CD14-positive monocyte (primary cell): ENCODE measurements at regions not wholly inside any gene's neighbourhood (a gene's known extent, or its start where the extent isn't known, plus 50 kb on each side); places are given as distances from the start of the nearest gene placed in this dataset.

Experiments used
- DNase-seq, 3 donors: peaks; one replicate each; pipeline ENCODE4 v3.0.0-alpha.2; 2011 to 2022
- H2AFZ ChIP-seq: 2 replicates; pipeline ENCODE4 v1.6.0; 2012; ENCODE audit warnings: mild to moderate bottlenecking, low read depth, low read length, inconsistent platforms; ENCODE audit not compliant: insufficient read depth, poor library complexity, severe bottlenecking
- H3K27ac ChIP-seq, 2 donors: 1 replicate in 1 of 2; 2 replicates in 1 of 2; pipeline ENCODE4 v1.5.1; 2012 to 2013; ENCODE audit warnings: low read length in 2 of 2, control low read depth in 1 of 2, inconsistent platforms in 1 of 2, low read depth in 1 of 2, mild to moderate bottlenecking in 1 of 2
- H3K27me3 ChIP-seq, 2 donors: one replicate each; pipeline versions ENCODE4 v1.6.0 to v1.6.1; 2011 to 2013; ENCODE audit warnings: low read length in 2 of 2; ENCODE audit not compliant: control insufficient read depth in 2 of 2, insufficient read depth in 2 of 2
- H3K36me3 ChIP-seq, 2 donors: replicated peaks in 1 of 2; 1 replicate in 1 of 2; 2 replicates in 1 of 2; pipeline versions ENCODE4 v1.5.1 to v1.6.1; 2012 to 2013; ENCODE audit warnings: low read length in 2 of 2, control low read depth in 1 of 2, inconsistent platforms in 1 of 2, mild to moderate bottlenecking in 1 of 2; ENCODE audit not compliant: insufficient read depth in 2 of 2, control insufficient read depth in 1 of 2
- H3K4me1 ChIP-seq, 2 donors: 1 replicate in 1 of 2; 2 replicates in 1 of 2; pipeline versions ENCODE4 v1.5.1 to v1.6.1; 2012 to 2013; ENCODE audit warnings: low read length in 2 of 2, control low read depth in 1 of 2, inconsistent platforms in 1 of 2, mild to moderate bottlenecking in 1 of 2, moderate library complexity in 1 of 2; ENCODE audit not compliant: insufficient read depth in 2 of 2, control insufficient read depth in 1 of 2
- H3K4me2 ChIP-seq: replicated peaks from 2 replicates; pipeline ENCODE3; 2012; ENCODE audit warnings: low read length, moderate library complexity, mild to moderate bottlenecking; ENCODE audit not compliant: poor library complexity, severe bottlenecking; ENCODE audit errors: extremely low read depth
- H3K4me3 ChIP-seq, 3 experiments: fragments of 200-600 bp in 1 of 3; sonication (generic) in 1 of 3; replicated peaks in 1 of 3; 1 replicate in 2 of 3; 2 replicates in 1 of 3; pipeline ENCODE4 v1.5.1; 2011 to 2013; ENCODE audit warnings: low read length in 3 of 3, mild to moderate bottlenecking in 3 of 3, control low read depth in 2 of 3, low read depth in 2 of 3, inconsistent platforms in 1 of 3, moderate library complexity in 1 of 3
- H3K79me2 ChIP-seq: 2 replicates; pipeline ENCODE4 v1.6.0; 2012; ENCODE audit warnings: mild to moderate bottlenecking, control low read depth, inconsistent platforms, low read length, moderate library complexity; ENCODE audit not compliant: insufficient read depth
- H3K9ac ChIP-seq: 2 replicates; pipeline ENCODE4 v1.6.0; 2017; ENCODE audit warnings: low read length, mild to moderate bottlenecking; ENCODE audit not compliant: insufficient read depth, poor library complexity, severe bottlenecking
- H3K9me3 ChIP-seq, 2 donors: replicated peaks in 1 of 2; 1 replicate in 1 of 2; 2 replicates in 1 of 2; pipeline versions ENCODE4 v1.5.1 to v1.6.1; 2012 to 2013; ENCODE audit warnings: low read length in 2 of 2, control low read depth in 1 of 2; ENCODE audit not compliant: control insufficient read depth in 1 of 2, insufficient read depth in 1 of 2
- H4K20me1 ChIP-seq: 2 replicates; pipeline ENCODE4 v1.6.0; 2012; ENCODE audit warnings: mild to moderate bottlenecking, low read length, control low read depth, moderate library complexity; ENCODE audit not compliant: insufficient read depth
- H3K27ac Mint-ChIP-seq, 7 donors: one replicate each; pipeline ENCODE4 v1.8.0; 2020; ENCODE audit warnings: mild to moderate bottlenecking in 7 of 7, mixed read lengths in 7 of 7, moderate library complexity in 6 of 7, inconsistent platforms in 2 of 7
- H3K27me3 Mint-ChIP-seq, 3 donors: one replicate each; pipeline ENCODE4 v1.8.0; 2021 to 2022; ENCODE audit warnings: low read depth in 3 of 3, mild to moderate bottlenecking in 3 of 3, mixed read lengths in 3 of 3, moderate library complexity in 3 of 3, inconsistent platforms in 1 of 3
- H3K36me3 Mint-ChIP-seq, 2 donors: one replicate each; pipeline ENCODE4 v1.8.0; 2020; ENCODE audit warnings: mixed read lengths in 2 of 2, inconsistent platforms in 1 of 2, mild to moderate bottlenecking in 1 of 2
- H3K4me1 Mint-ChIP-seq: one replicate; pipeline ENCODE4 v1.8.0; 2020; ENCODE audit warnings: mild to moderate bottlenecking, mixed read lengths
- H3K4me3 Mint-ChIP-seq, 2 donors: one replicate each; pipeline ENCODE4 v1.8.0; 2020; ENCODE audit warnings: mild to moderate bottlenecking in 2 of 2, mixed read lengths in 2 of 2, moderate library complexity in 1 of 2
- H3K9me3 Mint-ChIP-seq, 7 donors: one replicate each; pipeline ENCODE4 v1.8.0; 2020 to 2022; ENCODE audit warnings: mixed read lengths in 7 of 7, mild to moderate bottlenecking in 6 of 7, moderate library complexity in 6 of 7, inconsistent platforms in 2 of 7
- WGBS: methylation state at CpG from one replicate; pipeline ENCODE4 v1.1.5; 2013; ENCODE audit warnings: missing lambda C conversion rate; ENCODE audit not compliant: insufficient coverage; 5-methylcytosine and 5-hydroxymethylcytosine counted together
- intact Hi-C, 2 donors: fragments of 100-400 bp; cut with micrococcal nuclease; formaldehyde crosslinking; loops; one replicate each; pipeline versions ENCODE4 v1.15.0 to v1.15.1; 2023
- TF ChIP-seq, protein P1 (sequence below): fragments of 200-600 bp; IDR thresholded peaks from one replicate; pipeline ENCODE4 v1.8.0; 2022; ENCODE audit warnings: antibody characterized with exemption, mild to moderate bottlenecking

DNA sequence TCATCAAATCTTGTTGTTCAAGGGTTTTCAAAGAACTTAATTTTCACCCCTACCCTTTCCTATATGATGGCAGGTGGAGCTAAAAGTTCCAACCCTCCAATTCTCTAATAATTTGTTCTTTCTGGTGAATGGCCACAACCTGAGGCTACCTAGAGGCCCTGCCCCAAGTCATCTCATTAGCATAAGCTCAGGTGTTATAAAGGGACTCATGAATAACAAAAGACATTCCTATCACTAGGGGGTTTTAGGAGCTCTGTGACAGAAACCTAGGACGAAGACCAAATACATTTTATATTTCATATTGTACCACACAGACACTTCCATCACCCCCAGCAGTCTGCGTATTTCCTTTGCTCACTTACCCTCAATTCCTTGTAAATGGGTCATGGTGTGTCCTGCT lies 483.6 kb upstream of the EPHA6 start:
- H3K27me3 Mint-ChIP-seq: peaks cover 0 to 1% (median 0%) of the 10 kb centered on the region in 3 donors
- DNase-seq: no peak
- Histone ChIP-seq H3K4me3 (no peak overlapping the region), H3K9ac (no peak overlapping the region), H3K4me1 (no peaks in the 10 kb centered on the region), H4K20me1 (no peaks in the 10 kb centered on the region), H3K27me3 (no peaks in the 10 kb centered on the region), H3K9me3 (no peaks in the 10 kb centered on the region), H3K4me2 (no peak overlapping the region), H2AFZ (no peak overlapping the region), H3K79me2 (no peaks in the 10 kb centered on the region), H3K36me3 (no peaks in the 10 kb centered on the region), H3K27ac (no peak overlapping the region)
- H3K9me3 Mint-ChIP-seq: peaks cover 0 to 3% (median 0%) of the 10 kb centered on the region in 7 donors
- no peak overlapping the region for H3K4me3 Mint-ChIP-seq
- no CpG with 5 or more reads among the region's 2 CpGs for WGBS
- no peaks in the 10 kb centered on the region for H3K4me1 Mint-ChIP-seq
- no peaks in the 10 kb centered on the region for H3K36me3 Mint-ChIP-seq
- TF ChIP-seq, protein P1, sequence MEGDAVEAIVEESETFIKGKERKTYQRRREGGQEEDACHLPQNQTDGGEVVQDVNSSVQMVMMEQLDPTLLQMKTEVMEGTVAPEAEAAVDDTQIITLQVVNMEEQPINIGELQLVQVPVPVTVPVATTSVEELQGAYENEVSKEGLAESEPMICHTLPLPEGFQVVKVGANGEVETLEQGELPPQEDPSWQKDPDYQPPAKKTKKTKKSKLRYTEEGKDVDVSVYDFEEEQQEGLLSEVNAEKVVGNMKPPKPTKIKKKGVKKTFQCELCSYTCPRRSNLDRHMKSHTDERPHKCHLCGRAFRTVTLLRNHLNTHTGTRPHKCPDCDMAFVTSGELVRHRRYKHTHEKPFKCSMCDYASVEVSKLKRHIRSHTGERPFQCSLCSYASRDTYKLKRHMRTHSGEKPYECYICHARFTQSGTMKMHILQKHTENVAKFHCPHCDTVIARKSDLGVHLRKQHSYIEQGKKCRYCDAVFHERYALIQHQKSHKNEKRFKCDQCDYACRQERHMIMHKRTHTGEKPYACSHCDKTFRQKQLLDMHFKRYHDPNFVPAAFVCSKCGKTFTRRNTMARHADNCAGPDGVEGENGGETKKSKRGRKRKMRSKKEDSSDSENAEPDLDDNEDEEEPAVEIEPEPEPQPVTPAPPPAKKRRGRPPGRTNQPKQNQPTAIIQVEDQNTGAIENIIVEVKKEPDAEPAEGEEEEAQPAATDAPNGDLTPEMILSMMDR: no peak
- no peak overlapping the region for H3K27ac Mint-ChIP-seq
- intact Hi-C loops: no loop called here

DNA sequence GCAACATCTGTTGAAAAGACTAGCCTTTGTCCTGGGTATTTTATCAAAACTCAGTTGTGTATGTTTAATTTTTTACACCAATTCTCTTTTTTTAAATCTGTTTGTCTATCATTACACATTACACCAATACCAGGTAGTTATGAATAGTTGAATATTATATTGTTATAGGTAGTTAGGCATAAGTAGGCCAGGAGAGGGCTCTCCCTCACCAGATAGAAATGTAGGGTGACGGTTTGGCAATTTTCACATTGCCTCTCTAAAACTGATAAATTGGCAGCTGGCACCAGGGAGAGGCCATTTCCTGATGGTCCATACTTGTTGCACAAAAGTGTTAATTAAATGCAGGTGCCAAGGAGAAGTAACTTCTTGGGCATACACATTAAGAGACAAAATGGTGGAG lies 483.1 kb upstream of the EPHA6 start:
- Histone ChIP-seq H3K36me3 (no peaks in the 10 kb centered on the region), H4K20me1 (no peaks in the 10 kb centered on the region), H3K4me3 (no peak overlapping the region), H3K4me2 (no peak overlapping the region), H3K4me1 (no peaks in the 10 kb centered on the region), H3K27me3 (no peaks in the 10 kb centered on the region), H2AFZ (no peak overlapping the region), H3K9me3 (no peaks in the 10 kb centered on the region), H3K79me2 (no peaks in the 10 kb centered on the region), H3K27ac (no peak overlapping the region), H3K9ac (no peak overlapping the region)
- H3K36me3 Mint-ChIP-seq: no peaks in the 10 kb centered on the region
- H3K4me1 Mint-ChIP-seq: no peaks in the 10 kb centered on the region
- peaks cover 0 to 3% (median 0%) of the 10 kb centered on the region in 7 donors for H3K9me3 Mint-ChIP-seq
- H3K27ac Mint-ChIP-seq: no peak overlapping the region
- DNase-seq: no peak
- WGBS: no CpG with 5 or more reads among the region's 1 CpG
- H3K27me3 Mint-ChIP-seq: peaks cover 0 to 1% (median 0%) of the 10 kb centered on the region in 3 donors
- TF ChIP-seq, protein P1: no peak
- no peak overlapping the region for H3K4me3 Mint-ChIP-seq
- intact Hi-C loops: no loop called here
